H7 (cell line): ENCODE measurements at regions not wholly inside any gene's neighbourhood (a gene's known extent, or its start where the extent isn't known, plus 50 kb on each side); places are given as distances from the start of the nearest gene placed in this dataset.
"Not testable (repeated sequence)": the region's sequence is repeated elsewhere in the genome, so short reads cannot be mapped to it uniquely, and the experiment has no call there.

ENCODE experiments used
- DNase-seq: peaks from one replicate; pipeline ENCODE4 v3.0.0; 2012
- H3K27me3 ChIP-seq: 2 replicates; pipeline ENCODE4 v1.6.0; 2011; ENCODE audit warnings: mild to moderate bottlenecking, low read length; ENCODE audit not compliant: control insufficient read depth, insufficient read depth
- H3K36me3 ChIP-seq: replicated peaks from 2 replicates; pipeline ENCODE4 v1.5.1; 2011; ENCODE audit warnings: low read length; ENCODE audit not compliant: control insufficient read depth, insufficient read depth
- H3K4me3 ChIP-seq: 2 replicates; pipeline ENCODE4 v1.5.1; 2011; ENCODE audit warnings: low read depth, mild to moderate bottlenecking, control low read depth, low read length, moderate library complexity; ENCODE audit not compliant: insufficient read depth

DNA sequence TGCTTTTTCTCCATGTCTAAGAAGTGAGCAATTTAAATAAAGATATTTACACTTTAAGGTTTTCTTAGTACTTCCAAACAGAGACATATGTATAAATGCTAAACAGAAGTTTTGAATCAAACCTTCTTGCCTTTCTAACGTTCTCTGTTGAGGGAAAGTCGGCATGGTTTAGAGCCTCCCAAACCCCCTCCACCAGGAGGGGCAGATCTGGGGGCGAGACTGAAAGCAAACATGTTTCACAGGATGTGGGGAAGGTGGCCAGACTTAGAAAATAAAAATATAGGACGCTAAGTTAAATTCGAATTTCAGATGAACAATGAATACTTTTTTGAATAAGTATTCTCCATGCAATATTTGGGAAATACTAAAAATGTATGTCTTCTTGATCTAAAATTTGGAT lies 208.3 kb upstream of the SHH start:
- DNase-seq: no peak
- H3K27me3 ChIP-seq: no peaks in the 10 kb centered on the region
- H3K36me3 ChIP-seq: no peaks in the 10 kb centered on the region
- no peak overlapping the region for H3K4me3 ChIP-seq

DNA sequence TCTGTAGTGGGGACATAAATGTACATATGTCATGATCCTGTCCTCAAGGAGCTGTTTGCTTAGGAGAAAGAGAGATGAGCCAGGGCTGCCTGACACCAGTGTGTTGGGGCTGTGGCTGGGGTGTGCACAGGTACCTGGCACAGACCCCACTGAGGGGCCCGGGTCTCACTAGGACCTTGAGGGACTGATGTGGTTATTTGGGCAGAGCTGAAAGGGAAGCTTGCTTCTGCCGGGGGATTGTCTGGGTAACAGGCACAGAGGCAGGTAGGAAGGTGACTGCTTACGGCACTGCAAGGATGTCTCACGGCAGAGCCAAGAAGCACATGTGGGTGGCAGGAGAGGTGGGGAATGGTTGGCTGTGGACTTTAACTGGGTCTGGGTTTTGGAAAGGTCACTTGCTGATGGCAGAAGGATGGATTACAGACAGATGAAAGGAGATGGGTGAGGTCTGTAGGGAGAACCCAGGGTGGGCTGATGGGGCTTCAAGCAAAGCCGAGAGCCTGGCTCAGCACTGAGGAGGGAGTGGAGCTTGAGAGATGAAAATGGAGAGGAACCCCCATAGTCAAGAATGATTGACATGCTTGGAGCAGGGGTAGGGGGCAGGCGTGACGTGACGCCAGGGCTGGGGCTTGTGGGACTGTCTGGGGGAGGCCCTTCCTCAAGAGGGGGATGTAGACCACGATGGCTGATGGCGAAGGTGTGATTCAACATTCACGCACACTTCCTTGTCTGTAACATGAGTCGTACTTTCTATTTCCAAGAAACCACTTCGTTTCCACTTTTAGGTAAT lies 207.7 kb upstream of the SHH start:
- H3K27me3 ChIP-seq: no peaks in the 10 kb centered on the region
- H3K4me3 ChIP-seq: no peak overlapping the region
- peak; percentile 24 for DNase-seq
- no peaks in the 10 kb centered on the region for H3K36me3 ChIP-seq

DNA sequence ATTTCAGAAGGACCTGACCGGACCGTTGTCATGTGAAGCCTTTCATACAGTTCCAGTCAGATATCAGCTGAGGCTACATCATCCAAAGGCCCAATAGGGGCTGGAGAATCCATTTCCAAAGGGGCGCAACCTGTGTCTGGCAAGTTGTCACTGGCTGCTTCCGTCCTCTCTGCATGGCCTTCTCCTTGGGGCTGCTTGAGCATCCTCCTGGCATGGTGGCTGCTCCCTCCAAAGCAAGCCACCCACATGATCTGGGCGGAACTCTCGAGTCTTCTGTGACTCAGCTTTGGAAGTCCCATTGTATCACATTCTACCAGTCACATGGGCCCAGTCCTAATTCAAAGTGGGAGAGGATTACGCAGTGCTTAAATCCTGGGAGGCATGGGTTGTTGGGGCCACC lies 207.0 kb upstream of the SHH start:
- no peaks in the 10 kb centered on the region for H3K27me3 ChIP-seq
- H3K36me3 ChIP-seq: no peaks in the 10 kb centered on the region
- no peak overlapping the region for H3K4me3 ChIP-seq
- peak; percentile 8 for DNase-seq

DNA sequence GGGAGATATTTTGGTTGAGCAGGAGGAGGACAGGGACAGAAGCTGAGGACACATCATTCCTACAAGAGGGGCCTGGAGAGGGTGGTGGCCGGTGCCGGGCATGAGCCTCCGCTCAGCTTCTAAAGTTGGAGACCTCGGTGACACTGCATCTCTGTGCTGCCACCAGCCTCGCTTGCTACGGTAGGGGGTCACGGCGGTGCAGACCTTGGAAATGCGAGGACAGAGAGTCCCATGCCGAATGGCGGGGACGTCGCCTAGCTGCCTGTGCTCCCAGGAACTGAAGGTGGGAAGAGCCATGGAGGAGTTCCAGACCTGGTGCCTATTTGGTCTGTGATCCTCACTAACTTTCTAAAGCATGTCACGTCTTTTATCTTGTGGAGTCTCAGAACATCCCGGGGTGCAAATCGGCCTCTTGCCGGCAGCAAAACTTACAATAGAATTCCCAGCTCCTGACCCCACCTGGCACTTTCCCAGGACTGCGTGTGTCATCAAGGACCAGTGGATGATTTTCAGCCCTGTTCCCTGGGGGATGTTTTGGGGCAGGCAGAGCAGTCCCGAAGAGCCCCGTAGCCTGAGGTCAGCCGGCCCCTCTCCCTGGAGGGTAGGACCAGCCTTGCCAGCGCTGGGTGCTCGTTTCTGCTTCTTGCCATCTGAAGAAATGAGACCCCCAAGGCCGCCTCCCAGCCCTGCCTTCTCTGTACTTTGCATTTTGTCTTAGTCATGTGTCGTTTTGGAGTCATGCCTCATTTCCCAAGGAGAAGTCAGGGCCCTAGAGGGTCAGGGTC lies 205.8 kb upstream of the SHH start:
- Histone ChIP-seq H3K36me3 (no peaks in the 10 kb centered on the region), H3K27me3 (no peaks in the 10 kb centered on the region), H3K4me3 (no peak overlapping the region)
- DNase-seq: peak; percentile 41

DNA sequence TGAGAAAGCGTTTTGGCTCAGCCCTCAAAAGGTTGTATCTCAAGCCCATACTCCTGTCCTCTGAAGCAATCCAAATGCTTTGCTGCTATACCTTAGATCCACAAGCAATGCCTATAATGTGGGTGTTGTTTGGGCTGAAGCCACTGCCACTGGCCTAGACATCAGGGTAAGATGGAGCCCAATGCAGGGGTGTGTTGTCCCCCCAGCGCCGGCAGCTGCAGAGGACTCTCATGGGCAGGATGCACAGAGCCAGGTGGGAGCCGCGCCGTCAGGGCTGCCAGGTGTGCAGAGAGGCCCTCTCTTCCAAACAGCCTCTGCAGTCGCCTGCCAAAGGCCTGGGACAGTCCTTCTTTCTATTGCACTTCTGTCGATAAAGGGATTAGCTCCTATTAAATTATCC lies 205.2 kb upstream of the SHH start:
- Histone ChIP-seq H3K27me3 (no peaks in the 10 kb centered on the region), H3K36me3 (no peaks in the 10 kb centered on the region), H3K4me3 (no peak overlapping the region)
- DNase-seq: peak; percentile 52

DNA sequence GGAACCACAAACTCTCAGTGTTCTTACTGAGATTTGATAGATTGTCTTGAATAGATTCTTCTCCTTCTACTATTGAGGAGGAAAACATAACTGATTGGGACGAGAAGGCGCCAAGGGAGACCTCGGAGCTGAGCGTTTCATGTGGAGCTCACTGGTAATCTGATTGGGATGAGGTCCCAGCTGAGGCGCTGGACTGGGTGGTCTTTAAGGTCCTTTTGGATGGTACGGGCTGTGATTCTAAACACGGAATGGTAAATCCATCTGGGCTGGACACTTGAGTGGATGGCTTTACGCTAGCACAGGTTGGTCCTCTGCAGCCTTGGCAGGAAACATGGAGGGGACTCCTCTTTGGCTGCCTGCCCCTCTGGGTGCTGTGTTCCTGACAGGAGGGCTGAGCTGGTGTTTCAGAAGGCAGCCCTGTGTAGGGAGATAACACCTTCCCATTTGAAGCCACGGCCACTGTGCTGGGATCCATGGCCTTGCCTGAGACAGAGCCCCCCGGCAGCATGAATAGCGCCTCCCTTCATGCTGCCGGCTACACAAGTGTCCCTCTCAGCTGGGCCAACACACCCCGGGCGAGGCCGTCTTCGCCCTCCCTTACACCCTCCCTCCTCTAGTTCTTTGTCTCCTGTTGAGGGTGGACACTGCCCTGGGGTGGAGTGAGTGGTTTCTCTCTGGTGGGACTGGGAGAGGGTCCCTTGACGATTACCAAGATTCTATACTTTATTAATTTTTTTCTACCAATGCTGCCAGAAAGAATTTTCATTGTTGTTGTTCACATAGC lies 203.2 kb upstream of the SHH start:
- peak; percentile 19 for DNase-seq
- H3K27me3 ChIP-seq: no peaks in the 10 kb centered on the region
- H3K4me3 ChIP-seq: no peak overlapping the region

DNA sequence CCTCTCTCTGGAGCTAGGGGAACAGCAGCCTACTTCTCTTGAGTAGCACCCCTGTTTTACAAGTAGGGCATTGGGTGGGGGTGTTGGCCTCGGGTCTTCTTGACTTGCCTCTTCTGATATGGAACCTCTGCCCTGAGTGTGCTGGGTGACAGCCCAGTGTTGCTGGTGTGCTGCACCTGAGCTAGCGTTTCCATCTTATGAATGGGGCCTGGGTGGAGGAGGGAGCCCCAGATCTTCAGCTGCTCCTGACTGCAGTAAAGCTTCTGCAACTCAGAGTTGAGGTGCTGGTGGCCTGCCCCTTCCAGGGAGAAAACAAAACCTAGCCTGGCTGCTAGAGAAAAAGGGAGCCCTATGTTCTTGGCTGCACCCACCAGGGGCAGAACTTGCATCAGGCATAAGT lies 202.5 kb upstream of the SHH start:
- no peaks in the 10 kb centered on the region for H3K27me3 ChIP-seq
- H3K36me3 ChIP-seq: no peaks in the 10 kb centered on the region
- DNase-seq: no peak
- H3K4me3 ChIP-seq: no peak overlapping the region

More for the DNA sequence above, 203.2 kb upstream of the SHH start:
- H3K36me3 ChIP-seq: no peaks in the 10 kb centered on the region

DNA sequence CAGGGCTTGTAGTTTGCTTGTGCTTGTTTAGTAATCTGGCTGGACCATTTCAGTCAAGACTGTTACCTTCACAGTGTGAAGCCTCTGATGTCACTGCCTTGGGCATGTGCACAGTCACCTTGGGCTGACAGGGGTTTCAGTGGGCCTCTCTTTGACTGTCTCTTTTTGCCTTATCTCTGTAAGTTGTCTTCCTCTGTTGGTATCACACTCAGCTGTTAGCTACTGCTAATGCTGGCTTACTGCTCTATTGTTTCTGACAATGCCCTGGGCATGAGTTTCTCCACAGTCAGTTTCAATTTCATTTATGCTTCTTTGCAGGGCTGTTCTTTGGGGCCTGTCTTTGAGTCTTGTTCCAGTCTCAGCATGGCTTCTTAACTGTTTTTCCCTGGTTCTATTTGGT lies 201.9 kb upstream of the SHH start:
- Histone ChIP-seq H3K36me3 (no peaks in the 10 kb centered on the region), H3K4me3 (no peak overlapping the region), H3K27me3 (no peaks in the 10 kb centered on the region)
- no peak for DNase-seq

DNA sequence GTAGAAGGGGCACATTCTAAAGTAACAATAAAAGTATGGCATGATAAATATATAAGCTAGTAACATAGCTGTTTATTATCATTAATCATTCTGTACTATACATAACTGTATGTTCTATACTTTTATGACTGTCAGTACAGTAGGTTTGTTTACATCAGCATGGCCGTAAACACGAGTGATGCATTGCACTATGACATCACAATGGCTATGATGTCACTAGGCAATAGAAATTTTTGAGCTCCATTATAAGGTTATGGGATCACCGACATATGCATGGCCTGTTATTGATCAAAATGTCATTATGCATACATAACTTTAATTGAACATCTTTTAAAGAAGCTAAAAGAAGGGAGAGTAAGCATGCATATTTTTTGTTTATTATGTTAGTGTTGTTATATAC lies 200.1 kb upstream of the SHH start:
- no peaks in the 10 kb centered on the region for H3K27me3 ChIP-seq
- H3K36me3 ChIP-seq: no peaks in the 10 kb centered on the region
- H3K4me3 ChIP-seq: no peak overlapping the region
- no peak for DNase-seq

DNA sequence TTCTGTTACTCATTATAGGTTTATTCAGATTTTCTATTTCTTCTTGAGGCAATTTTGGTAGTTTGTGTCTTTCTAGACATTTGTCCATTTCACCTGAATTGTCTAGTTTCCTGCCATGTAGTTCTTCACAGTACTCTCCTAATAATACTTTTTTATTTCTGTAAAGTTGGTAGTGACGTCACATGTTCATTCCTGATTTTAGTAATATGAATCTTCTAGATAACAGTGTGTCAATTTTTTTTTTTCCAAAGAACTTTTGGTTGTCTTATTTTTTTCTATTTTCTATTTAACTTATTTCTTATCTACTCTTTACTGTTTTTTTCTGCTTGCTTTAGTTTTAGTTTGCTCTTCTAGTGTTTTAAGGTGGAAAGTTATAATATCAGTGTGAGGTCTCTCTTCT lies 197.3 kb upstream of the SHH start:
- no peaks in the 10 kb centered on the region for H3K27me3 ChIP-seq
- no peak for DNase-seq
- no peaks in the 10 kb centered on the region for H3K36me3 ChIP-seq
- H3K4me3 ChIP-seq: no peak overlapping the region

DNA sequence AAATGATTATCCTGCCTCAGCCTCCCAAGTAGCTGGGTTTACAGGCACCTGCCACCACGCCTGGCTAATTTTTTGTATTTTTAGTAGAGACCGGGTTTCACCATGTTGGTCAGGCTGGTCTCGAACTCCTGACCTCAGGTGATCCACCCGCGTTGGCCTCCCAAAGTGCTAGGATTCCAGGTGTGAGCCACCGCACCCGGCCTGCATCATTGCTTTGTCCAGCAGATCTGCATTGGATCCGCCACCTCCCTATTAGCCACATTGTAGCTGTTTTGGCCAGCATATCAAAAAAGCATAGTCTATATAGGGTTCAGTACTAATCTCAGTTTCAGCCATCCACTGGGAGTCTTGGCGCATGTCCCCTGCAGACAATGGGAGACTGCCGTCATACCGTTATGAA lies 194.6 kb upstream of the SHH start:
- not testable (repeated sequence) for DNase-seq

DNA sequence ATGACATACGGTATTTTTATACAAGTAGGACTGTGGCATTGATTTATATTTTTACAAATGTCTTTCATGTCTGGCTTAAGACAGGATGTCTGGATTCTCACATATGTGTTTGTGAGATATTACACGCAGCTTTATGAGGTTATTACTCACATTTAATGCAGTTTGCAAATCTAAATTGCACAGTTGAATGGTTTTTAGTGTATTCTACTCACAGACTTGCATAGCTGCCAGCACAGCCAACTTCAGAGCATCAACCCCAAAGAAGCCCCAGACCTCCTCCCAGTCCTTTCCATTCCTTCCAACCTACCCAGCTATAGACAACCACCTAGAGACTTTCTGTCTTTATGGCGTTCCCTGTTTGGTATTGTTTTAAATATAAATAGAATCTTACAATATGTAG lies 193.8 kb upstream of the SHH start:
- Histone ChIP-seq H3K27me3 (no peaks in the 10 kb centered on the region), H3K36me3 (no peaks in the 10 kb centered on the region), H3K4me3 (no peak overlapping the region)
- DNase-seq: no peak

More for the DNA sequence above, 194.6 kb upstream of the SHH start:
- H3K4me3 ChIP-seq, H3K36me3 ChIP-seq, H3K27me3 ChIP-seq: not testable (repeated sequence)

DNA sequence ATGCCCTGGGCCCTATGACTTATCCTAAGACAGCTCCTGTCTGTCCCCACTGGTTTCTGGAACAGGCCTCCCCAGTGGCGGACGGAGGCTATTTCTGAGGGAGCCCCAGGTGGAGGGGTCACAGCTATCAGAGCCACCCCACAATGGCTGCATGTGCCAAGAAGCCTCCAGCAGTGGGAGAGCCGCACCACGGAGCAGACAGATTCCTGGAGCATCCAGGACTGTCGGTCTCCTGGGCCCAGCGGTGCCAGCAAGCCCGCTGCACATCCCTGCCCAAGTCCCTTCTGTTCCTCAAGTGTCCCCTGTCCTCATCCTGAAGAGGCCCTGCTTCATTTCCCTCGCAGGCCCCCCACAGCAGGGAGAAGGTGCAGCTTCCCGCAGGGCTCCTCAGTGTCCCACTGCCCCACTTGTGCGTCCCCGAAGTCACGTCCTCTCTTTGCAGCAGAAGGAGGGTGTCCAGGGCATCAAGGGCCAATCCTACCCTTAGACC lies 193.0 kb upstream of the SHH start:
- H3K4me3 ChIP-seq: no peak overlapping the region
- DNase-seq: no peak

DNA sequence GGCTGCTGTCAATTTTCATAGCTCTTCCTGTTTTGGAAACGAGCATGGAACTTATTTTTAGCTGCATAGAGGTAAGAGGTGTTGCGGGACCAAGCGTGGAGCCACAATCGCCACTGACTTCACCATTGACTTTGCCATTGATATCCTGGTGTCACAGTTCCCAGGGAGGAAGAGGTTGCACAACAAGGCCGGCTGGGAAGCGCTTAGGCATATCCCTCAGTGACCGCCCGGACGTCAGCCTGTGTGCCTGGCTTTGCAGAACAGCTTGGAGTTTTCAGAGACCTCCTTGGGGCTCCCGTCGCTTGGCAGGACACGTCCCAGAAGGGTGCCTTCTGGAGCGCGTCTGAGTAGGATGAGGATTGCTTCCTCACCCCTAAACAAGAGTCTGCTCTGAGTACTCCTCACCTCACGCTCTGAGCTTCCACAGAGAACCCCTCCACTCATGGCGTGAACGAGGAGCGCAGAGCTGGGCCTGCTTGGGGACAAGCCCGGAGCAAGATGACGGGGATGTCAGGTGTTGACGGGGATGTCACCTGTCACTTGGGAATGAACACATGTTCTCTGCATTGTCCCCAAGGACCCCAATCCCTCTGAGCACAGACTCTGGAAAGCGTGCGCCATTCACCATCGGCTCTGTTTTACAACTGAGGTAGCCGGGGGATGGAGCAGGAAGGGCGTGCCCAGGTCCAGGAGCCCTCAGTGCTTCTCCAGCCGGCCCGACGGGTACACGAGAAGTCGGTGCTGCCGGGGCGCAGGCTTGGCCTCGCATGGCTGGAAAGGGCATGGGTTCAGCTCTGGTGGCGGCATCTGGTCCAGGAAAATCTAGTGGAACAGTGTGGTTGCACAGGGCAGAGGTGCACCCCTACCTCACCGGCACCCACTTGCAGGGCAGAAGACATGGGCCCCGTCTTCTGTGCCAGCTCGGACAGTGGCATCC lies 192.3 kb upstream of the SHH start:
- no peak for DNase-seq
- H3K4me3 ChIP-seq: no peak overlapping the region
- H3K27me3 ChIP-seq: no peaks in the 10 kb centered on the region
- H3K36me3 ChIP-seq: no peaks in the 10 kb centered on the region

More for the DNA sequence above, 193.0 kb upstream of the SHH start:
- Histone ChIP-seq H3K27me3 (no peaks in the 10 kb centered on the region), H3K36me3 (no peaks in the 10 kb centered on the region)
